Small intestine (tissue), 7 donors: ENCODE measurements at regions not wholly inside any gene's neighbourhood (a gene's known extent, or its start where the extent isn't known, plus 50 kb on each side); places are given as distances from the start of the nearest gene placed in this dataset.
"Not testable (repeated sequence)": the region's sequence is repeated elsewhere in the genome, so short reads cannot be mapped to it uniquely, and the experiment has no call there.

Source experiments
- DNase-seq, 2 donors: peaks; one replicate each; pipeline versions ENCODE4 v3.0.0 to v3.0.0-alpha.2; 2013
- FAIRE-seq: peaks from 2 replicates; lab custom pipeline; 2012; peaks lifted over from hg19 to GRCh38; lab: Jason Lieb, UNC
- H3K27ac ChIP-seq, 3 donors: one replicate each; pipeline ENCODE4 v1.5.1; 2013; ENCODE audit warnings: low read length in 2 of 3, mild to moderate bottlenecking in 2 of 3, control low read depth in 1 of 3, inconsistent platforms in 1 of 3, low read depth in 1 of 3, moderate library complexity in 1 of 3
- H3K27me3 ChIP-seq, 3 donors: one replicate each; pipeline ENCODE4 v1.6.1; 2013; ENCODE audit warnings: low read length in 3 of 3, inconsistent platforms in 1 of 3; ENCODE audit not compliant: control insufficient read depth in 3 of 3, insufficient read depth in 3 of 3
- H3K36me3 ChIP-seq, 3 donors: one replicate each; pipeline ENCODE4 v1.6.1; 2013; ENCODE audit warnings: low read length in 3 of 3, inconsistent platforms in 1 of 3, low read depth in 1 of 3, mild to moderate bottlenecking in 1 of 3, moderate library complexity in 1 of 3; ENCODE audit not compliant: control insufficient read depth in 3 of 3, insufficient read depth in 2 of 3
- H3K4me1 ChIP-seq, 3 donors: one replicate each; pipeline ENCODE4 v1.6.1; 2013; ENCODE audit warnings: low read length in 2 of 3, inconsistent platforms in 1 of 3, low read depth in 1 of 3, mild to moderate bottlenecking in 1 of 3, moderate library complexity in 1 of 3; ENCODE audit not compliant: control insufficient read depth in 3 of 3, insufficient read depth in 2 of 3
- H3K4me3 ChIP-seq, 3 donors: one replicate each; pipeline ENCODE4 v1.5.1; 2013; ENCODE audit warnings: low read length in 3 of 3, control low read depth in 1 of 3, inconsistent platforms in 1 of 3, low read depth in 1 of 3, mild to moderate bottlenecking in 1 of 3, moderate library complexity in 1 of 3
- H3K9me3 ChIP-seq, 2 donors: one replicate each; pipeline ENCODE4 v1.6.1; 2013; ENCODE audit warnings: low read depth in 1 of 2, low read length in 1 of 2; ENCODE audit not compliant: control insufficient read depth in 2 of 2, insufficient read depth in 1 of 2
- WGBS, 3 donors: extraction: QIAGEN DNeasy Blood & Tissue Kit; methylation state at CpG; one replicate each; pipeline ENCODE4 v1.1.7; 2013; 5-methylcytosine and 5-hydroxymethylcytosine counted together
- donor health status: healthy with polysubstance abuse.
- donor health status: control.
- donor health status: control.
- donor health status: Bipolar disorder and iron deficiency.
- donor health status: healthy.

GRCh38 chr14:54253195-54253947 is 143.4 kb upstream of the CDKN3 start:
- no peaks in the 10 kb centered on the region for H3K9me3 ChIP-seq
- no peak for FAIRE-seq
- no peaks in the 10 kb centered on the region for H3K36me3 ChIP-seq
- no peak overlapping the region for H3K27ac ChIP-seq
- DNase-seq, result no peak
- peaks cover 0 to 8% (median 0%) of the 10 kb centered on the region in 3 donors for H3K4me1 ChIP-seq
- 64 to 78% (median 74%) methylated on average over 4 of the region's 4 CpGs for WGBS, 3 donors
- no peaks in the 10 kb centered on the region for H3K27me3 ChIP-seq
- no peak overlapping the region for H3K4me3 ChIP-seq

GRCh38 chr14:54256156-54256555 is 140.7 kb upstream of the CDKN3 start:
- Histone ChIP-seq H3K9me3 (no peaks in the 10 kb centered on the region), H3K4me1 (peaks cover 0 to 2% (median 0%) of the 10 kb centered on the region in 3 donors), H3K36me3 (no peaks in the 10 kb centered on the region), H3K4me3 (no peak overlapping the region), H3K27me3 (no peaks in the 10 kb centered on the region), H3K27ac (no peak overlapping the region)
- DNase-seq (no peak), FAIRE-seq (no peak)
- 76 to 88% (median 79%) methylated on average over 9 of the region's 9 CpGs for WGBS, 3 donors

- no peak for DNase-seq
- Histone ChIP-seq H3K9me3 (no peaks in the 10 kb centered on the region), H3K27me3 (no peaks in the 10 kb centered on the region), H3K4me3 (no peak overlapping the region), H3K27ac (no peak overlapping the region), H3K4me1 (no peaks in the 10 kb centered on the region), H3K36me3 (no peaks in the 10 kb centered on the region)
- no peak for FAIRE-seq
- 53 to 65% (median 65%) methylated on average over 3 of the region's 3 CpGs for WGBS, 3 donors
Observed at GRCh38 chr14:54257424-54257823, 139.4 kb upstream of the CDKN3 start.

GRCh38 chr14:54258382-54258781 is 138.4 kb upstream of the CDKN3 start:
- DNase-seq (no peak), FAIRE-seq (no peak)
- Histone ChIP-seq H3K27ac (no peak overlapping the region), H3K4me3 (no peak overlapping the region), H3K4me1 (no peaks in the 10 kb centered on the region), H3K36me3 (no peaks in the 10 kb centered on the region), H3K9me3 (no peaks in the 10 kb centered on the region), H3K27me3 (no peaks in the 10 kb centered on the region)
- 83 to 92% (median 91%) methylated on average over 1 of the region's 1 CpG for WGBS, 3 donors

- 84 to 91% (median 87%) methylated on average over 5 of the region's 5 CpGs for WGBS, 3 donors
- no peaks in the 10 kb centered on the region for H3K36me3 ChIP-seq
- FAIRE-seq, result no peak
- no peak overlapping the region for H3K27ac ChIP-seq
- no peak overlapping the region for H3K4me3 ChIP-seq
- DNase-seq, result no peak
- no peaks in the 10 kb centered on the region for H3K9me3 ChIP-seq
- H3K4me1 ChIP-seq, result no peaks in the 10 kb centered on the region
- no peaks in the 10 kb centered on the region for H3K27me3 ChIP-seq
Observed at GRCh38 chr14:54259821-54260220, 137.0 kb upstream of the CDKN3 start.

GRCh38 chr14:54261283-54261682 is 135.5 kb upstream of the CDKN3 start:
- H3K27me3 ChIP-seq, result no peaks in the 10 kb centered on the region
- no peaks in the 10 kb centered on the region for H3K4me1 ChIP-seq
- no peak overlapping the region for H3K27ac ChIP-seq
- H3K9me3 ChIP-seq, result no peaks in the 10 kb centered on the region
- FAIRE-seq (no peak), DNase-seq (no peak)
- no peaks in the 10 kb centered on the region for H3K36me3 ChIP-seq
- H3K4me3 ChIP-seq, result no peak overlapping the region
- WGBS, 3 donors, result 81 to 93% (median 81%) methylated on average over 7 of the region's 7 CpGs

GRCh38 chr14:54266616-54267015 is 130.2 kb upstream of the CDKN3 start:
- H3K27ac ChIP-seq, H3K27me3 ChIP-seq, H3K36me3 ChIP-seq, H3K4me3 ChIP-seq, DNase-seq, H3K9me3 ChIP-seq, FAIRE-seq, H3K4me1 ChIP-seq: not testable (repeated sequence)
- WGBS, 3 donors, result 88 to 93% (median 89%) methylated on average over 3 of the region's 3 CpGs

- FAIRE-seq, result no peak
- DNase-seq, result no peak
- WGBS, 3 donors, result 78 to 87% (median 83%) methylated on average over 2 of the region's 2 CpGs
- Histone ChIP-seq H3K4me1 (no peaks in the 10 kb centered on the region), H3K9me3 (no peaks in the 10 kb centered on the region), H3K27ac (no peak overlapping the region), H3K4me3 (no peak overlapping the region), H3K36me3 (no peaks in the 10 kb centered on the region), H3K27me3 (no peaks in the 10 kb centered on the region)
Observed at GRCh38 chr14:54267172-54267571, 129.6 kb upstream of the CDKN3 start.
